DMS 273 (cell line): ENCODE measurements at regions not wholly inside any gene's neighbourhood (a gene's known extent, or its start where the extent isn't known, plus 50 kb on each side); places are given as distances from the start of the nearest gene placed in this dataset.
"Not testable (repeated sequence)": the region's sequence is repeated elsewhere in the genome, so short reads cannot be mapped to it uniquely, and the experiment has no call there.

Experiments
- DNase-seq: peaks from one replicate; lab custom pipeline; 2025; ENCODE audit not compliant: unreplicated experiment; lab: John Stamatoyannopoulos, UW

DNA sequence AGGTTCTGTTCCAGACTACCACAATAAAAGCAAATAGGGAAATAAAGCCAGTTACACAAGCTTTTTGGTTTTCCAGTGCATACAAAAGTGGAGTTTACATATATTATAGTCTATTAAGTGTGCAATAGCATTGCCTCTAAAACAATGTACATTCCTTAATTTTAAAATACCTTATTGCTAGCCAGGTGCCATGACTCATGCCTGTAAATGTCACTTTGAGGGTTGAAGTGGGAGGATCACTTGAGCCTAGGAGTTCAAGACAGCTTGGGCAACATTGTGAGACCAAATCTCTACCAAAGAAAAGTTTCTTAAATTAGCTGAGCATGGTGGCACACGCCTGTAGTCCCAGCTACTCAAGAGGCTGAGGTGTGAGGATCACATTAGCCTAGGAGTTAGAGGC lies 52.9 kb upstream of the IMP4 start:
- no peak for DNase-seq

DNA sequence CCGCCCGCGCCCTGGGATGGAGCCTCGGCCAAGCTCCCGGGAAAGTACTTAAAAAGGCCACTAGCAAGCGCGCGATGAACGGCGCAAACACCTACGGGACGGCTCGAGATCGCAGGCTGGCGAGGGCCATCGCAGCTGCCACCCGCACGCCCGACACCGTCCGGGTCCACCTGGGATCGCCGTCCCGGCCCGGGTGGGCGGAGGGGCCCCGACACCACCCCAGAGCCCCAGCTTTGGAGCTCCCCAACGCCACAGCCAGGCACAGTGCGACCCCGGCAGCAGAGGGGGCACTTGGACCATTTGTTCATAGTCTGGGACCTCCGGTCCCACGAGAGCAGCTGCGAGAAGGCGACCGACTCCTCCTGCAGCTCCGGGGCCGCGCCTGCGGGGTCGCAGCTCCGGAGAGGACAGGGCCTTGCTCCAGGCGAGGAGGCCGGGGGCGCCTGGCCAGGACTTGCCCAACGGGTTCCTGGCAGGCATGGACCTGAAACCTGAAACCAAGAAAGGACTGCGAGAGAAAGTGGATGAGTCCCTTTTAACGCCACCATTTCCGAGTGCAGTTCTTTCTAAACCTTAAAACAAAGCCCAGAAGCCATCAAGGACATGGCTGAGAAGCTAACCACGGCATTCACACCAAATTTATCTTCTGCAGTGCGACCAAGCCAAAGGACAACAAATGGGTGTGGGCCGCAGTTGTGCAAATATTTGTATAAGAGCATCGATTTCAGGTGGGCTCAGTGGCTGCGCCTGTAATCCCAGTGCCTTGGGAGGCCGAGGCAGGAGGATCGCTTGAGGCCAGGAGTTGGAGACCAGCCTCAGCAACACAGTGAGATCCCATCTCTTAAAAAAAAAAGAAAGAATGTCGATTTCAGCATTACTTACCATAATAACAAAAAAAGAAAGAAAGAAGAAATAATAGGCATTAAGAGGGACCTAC lies 54.0 kb upstream of the IMP4 start:
- no peak for DNase-seq

DNA sequence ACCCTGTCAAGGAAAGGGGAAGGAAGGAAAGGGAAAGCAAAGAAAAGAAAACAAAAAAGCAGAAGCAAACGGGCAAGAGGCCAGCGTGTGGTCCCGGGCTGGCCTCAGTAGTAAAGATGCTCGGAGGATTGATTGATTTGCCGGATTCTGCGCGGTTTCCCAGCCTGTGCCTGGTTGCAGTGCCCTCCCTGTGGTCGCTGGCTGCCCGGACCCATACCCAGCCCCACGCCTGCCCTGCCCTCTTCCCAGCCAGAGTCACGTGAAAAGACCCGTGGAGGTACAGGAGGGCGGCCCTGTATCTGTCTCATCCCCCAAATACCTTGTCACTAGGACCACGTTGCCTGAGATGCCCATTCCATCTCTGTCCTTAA lies 55.1 kb upstream of the IMP4 start:
- no peak for DNase-seq

DNA sequence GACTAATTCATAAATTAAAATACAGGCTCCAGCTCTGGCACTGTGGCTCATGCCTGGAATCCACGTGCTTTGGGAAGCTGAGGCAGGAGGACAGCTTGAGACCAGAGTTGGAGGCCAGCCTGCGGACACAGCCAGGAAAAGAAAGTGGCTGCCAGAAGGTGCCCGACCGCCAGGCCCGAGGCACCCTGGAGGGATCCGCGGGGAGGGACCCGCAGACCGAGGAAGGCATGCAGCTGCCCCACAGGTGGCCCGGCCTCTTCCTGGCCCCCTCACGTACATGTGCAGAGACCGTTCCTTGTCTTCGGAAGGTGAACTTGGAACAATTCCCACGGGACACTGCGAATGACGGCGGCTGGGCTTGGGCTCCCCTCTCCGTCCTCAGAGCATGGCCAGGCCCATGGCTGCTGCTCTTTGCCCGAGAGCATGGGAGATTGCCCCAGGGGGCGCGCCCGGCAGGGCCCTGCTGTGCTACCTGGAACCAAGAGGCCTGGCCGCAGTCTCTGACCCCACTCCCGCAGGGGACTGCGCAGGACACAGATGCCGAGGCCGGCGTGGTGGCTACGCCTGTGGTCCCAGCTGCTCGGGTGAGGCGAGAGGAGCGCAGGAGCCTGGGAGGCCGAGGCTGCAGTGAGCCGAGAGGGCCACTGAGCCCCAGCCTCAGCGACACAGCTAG lies 55.6 kb upstream of the IMP4 start:
- no peak for DNase-seq

DNA sequence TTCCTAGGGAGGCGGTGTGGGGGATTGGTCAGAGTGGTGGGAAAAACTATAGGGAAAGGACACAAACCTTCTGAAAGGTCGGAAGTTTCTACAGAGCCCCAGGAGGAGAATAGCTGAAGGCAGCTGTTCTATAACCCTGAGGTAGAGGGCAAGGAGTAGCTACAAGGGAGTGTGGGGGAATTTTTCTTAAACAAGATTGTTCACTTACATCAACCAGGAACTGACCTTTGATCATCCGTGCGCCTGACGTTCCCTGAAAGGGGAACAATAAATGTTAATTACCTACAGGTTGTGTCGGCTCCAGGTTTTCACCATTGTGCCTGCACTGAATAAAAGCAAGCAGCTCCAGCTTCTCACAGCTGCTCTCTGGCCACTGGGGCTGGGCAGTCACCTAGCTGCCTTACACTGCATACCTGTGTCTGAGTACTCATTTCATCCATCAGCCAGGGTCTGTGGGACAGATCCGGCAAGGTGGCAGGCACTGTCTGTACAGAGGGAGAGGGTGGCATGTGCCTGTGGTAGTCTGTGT lies 59.3 kb upstream of the IMP4 start:
- not testable (repeated sequence) for DNase-seq

DNA sequence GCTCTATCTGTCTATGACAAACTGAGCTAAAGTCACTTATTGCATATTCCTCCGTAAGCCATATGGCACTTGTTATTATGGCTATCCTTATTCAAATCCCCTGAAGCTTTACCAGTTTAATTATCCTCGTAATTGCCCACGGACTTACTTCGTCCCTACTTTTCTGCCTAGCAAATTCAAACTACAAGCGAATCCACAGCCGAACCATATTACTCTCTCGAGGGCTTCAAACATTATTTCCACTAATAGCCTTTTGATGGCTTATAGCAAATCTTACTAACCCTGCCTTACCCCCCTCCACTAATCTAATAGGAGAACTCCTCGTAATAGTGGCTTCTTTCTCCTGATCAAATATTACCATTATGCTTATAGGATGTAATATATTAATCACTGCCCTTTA lies 63.1 kb upstream of the IMP4 start:
- DNase-seq, result not testable (repeated sequence)

DNA sequence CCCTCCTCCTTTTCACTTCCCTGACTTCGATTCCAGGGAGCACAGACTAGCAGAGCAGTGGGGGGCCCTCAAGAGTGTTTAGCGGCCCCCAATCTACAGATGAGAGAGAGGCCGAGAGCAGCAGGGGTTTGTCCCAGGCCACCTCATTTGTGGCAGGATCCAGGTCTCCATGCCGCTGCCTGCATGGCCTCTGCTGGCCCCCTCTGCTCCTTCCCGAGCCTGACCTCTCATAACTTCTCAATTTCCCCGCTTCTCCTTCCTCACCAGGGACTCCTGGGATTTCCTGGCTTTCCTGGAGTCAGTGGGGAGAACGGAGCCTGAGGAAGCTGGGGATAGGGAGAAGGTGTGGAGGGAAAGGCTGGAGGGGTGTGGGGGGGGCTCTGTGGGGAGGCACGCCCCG lies 70.1 kb upstream of the TUBA3E start:
- DNase-seq, result not testable (repeated sequence)

DNA sequence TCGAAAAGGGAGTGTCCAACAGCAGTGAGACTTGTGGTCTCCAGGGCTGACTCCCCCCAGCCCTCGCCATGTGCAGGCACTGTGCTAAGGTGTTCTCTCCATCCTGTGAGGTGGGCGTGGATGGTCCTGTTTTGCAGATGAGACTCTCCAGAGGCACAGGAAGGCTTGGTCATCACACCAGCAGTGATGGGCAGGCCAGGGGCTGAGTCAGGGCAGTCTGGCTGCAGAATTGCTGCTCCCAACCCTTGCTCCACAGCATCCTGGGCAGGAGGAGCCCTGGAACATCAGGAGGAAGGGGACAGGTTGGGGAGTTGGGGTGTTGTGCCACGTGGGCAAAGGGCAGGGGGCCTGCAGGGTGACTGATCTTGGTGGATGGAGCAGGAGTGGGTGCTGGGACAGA lies 69.3 kb upstream of the TUBA3E start:
- not testable (repeated sequence) for DNase-seq

DNA sequence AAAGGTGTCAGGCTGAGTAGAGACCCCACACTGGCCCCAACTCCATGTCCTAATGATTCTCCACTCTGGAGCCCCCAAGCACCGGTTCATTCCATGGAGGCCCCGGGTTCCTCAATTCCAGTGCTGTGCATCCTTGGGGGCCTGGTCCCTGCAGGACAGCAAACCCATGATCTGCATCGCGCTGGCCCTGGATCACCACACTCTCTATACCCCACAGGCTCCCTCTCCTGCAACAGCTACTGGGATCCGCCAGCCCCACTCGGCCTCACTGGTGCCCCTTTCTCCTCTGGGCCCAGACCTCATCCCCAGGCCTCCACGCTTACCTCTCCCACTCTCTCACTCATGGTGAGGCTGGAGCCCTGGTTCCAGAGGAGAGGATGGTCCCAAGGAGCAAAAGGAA lies 68.6 kb upstream of the TUBA3E start:
- not testable (repeated sequence) for DNase-seq

DNA sequence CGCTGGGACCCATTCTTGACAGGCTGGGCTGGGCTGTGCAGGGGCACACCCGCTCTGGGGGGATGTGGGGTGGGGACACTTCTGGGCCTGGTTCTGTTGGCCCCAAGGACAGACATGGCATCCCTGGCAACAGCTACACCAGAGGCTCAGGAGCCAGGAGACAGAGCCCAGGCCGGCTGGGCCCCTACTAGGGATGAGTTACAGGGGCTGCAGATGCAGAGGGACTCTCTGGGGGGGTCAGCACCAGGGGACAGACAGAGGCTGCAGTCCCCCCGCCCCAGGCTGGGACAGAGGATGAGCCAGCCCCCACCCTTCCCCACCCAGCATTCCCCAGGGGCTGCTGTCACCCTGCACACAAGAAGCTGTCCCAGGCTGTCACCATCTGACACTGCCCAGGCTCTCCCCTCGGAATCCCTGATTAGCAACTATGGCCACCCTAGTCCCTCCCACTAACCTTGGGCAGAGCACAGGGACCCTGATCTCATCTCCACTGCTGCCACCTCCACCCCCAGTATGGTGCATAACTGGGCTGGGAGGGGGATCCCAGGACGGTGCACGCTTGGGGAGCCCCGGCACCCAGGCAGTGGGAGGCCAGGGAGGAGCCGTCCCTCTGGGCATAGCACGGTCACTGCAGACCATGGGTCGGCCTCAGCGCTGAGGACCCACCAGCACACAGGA lies 67.5 kb upstream of the TUBA3E start:
- not testable (repeated sequence) for DNase-seq

DNA sequence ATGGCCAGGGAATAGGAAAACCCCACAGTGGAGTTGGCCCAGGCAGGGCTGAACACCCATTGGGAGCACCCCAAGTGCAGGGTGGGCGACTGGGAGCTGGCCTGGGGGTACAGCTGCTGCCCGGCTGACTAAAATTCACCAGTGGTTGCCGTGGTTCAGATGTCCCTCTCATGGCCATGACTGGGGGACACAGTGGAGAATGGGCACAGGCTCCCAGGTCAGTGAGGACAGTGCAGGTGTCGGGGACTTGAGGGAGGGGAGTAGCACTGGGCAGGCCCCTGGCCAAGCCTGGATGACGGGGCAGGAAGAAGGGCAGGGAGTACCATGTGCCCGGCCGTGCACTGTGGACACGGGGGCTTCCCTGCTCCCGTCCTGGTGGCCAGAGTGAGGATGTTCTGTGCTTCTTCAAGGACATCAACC lies 66.7 kb upstream of the TUBA3E start:
- DNase-seq, result not testable (repeated sequence)

DNA sequence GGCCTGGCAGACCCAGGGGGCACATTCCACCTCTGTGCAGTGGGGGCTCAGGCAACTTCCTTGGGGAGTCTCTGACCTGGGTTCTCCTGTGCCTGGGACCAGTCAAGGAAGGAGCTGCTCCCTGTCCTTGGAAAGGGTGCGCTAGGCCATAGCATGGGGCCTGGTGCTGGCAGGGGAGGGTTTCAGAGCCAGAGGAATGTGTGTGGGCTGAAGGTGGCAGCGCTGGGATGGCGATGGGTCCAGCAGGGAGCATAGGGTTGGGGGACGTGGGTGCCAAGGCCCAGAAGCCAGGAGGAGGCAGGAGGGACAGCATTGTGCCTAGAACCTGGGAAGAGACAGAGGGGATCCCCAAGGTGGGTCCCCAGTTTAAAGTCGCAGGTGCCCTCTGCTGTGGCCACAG lies 66.3 kb upstream of the TUBA3E start:
- DNase-seq, result no peak

DNA sequence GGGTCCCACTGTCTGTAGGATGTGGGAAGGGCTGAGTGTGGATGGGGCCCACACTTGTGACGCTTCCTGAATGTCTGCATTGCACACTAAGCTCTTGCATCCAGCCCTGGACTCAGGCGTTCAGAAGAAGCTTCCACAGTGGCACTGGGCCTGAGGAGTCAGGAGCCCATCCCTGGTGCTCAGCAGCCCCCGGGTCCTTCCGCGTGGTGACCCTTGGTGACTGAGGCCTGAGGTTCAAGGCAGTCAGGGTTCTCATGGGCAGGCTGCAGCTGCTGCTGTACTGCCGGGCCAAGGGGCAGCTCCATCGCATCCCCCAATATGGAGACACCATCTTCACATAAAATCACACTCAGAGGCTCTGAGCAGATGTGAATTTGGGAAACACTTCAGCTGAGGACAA lies 65.8 kb upstream of the TUBA3E start:
- DNase-seq, result no peak

DNA sequence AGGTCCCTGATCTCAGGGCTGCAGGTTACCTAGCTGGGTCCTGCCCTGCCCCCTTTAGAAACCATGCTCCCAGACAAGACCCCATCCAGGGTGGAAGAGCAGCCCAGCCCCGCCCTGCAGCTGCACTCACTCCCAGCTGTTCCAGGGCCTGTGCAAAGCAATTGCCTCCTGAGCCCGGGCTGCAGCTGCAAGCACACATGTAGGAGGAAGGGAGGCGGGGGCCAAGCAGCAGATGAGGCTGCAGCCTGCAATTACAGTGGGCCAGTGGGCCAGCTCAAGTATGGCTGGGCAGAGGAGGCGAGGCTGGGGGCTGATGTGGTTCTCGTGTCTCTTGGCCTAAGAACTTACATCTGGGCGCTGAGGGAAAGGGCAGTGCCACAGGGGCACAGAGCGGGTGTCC lies 65.4 kb upstream of the TUBA3E start:
- no peak for DNase-seq

DNA sequence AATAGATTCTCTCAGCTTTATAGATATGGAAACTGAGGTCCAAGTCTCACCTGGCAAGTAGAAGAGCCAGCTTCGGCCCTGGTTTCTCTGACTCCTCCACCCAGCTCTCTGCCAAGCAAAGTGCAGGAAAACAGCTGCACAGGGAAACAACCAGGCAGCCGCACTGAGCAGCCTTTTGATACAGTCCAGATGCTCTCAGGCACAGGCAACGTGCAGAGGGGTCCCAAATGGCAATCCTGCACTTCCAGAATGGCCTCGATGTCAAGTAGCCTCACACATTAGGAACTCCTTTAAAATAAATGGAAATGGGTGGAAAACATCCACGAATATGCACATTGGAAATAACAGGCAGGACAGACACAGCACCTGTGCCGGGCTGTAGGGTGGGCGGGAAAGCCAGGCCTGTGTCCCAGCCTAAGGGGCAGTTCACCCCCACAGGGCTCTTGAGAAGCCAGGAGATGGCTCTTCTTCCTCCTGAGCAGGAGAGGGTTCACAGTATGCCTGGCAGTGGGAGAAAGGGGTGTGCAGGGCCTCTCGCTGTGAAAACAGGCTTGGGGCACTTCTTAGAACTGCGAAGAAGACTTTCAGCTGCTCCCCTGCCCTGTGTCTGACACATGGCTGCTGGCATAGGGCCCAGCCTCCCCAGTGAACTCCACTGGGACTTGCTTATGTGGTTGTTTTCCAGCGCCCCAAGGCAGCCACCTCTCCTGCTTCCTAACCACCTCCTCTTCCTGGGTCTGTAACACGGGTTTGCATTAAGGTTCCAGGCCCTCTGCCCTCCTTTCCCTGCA lies 63.9 kb upstream of the TUBA3E start:
- peak; percentile 53 for DNase-seq

DNA sequence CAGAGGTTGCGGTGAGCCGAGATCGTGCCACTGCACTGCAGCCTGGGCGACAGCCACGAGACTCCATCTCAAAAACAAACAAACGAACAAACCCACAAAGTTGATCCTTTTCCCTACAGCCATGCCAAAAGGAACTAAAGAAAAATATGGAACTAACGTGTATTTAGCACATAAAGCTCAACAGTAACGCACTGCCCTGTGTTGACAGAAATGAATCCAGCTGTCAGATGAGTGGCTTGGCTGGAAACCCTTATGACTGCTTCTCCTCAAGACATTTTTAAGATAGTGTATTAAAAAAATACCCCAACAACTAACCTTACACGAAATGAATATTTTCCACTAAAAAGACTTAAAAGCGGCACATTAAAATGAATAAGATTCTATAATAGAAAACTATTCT lies 62.9 kb upstream of the TUBA3E start:
- DNase-seq, result no peak

DNA sequence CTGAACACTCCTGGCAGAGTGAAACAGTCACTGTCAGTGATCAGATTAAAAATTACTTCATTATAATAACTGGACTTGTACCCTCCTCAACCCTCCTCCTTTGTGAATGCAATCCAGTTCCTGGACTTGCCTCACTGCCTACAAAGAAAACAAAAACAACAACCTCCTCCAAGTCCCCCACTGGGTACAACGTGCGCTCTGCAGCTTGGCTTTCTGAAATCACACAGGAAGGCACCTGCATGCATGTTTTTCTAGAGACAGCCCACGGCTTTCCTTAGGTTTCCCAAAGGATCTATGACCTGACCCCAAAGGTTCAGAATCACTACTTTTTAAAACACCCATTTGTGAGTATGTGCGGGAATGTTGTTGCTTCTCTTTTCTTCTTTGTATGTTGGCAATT lies 61.4 kb upstream of the TUBA3E start:
- DNase-seq, result no peak

DNA sequence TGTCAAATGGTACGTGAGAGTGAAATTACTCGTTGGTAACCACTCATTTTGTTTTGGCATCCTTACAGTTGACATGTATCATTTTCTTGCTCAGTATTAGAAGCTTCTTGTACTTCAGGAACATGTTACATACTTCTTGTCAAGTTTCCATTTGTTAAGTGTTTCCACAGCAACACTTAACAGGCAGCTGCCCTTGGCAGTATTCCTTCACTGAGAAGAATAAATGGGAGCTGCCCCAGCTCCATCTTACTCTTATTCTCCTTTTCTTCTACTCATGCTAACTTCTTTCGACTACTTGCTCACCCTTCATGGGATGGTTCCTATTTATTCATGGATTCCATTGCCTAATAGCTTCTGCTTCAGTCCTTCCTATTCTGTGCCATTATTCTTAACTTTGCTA lies 60.1 kb upstream of the TUBA3E start:
- no peak for DNase-seq

DNA sequence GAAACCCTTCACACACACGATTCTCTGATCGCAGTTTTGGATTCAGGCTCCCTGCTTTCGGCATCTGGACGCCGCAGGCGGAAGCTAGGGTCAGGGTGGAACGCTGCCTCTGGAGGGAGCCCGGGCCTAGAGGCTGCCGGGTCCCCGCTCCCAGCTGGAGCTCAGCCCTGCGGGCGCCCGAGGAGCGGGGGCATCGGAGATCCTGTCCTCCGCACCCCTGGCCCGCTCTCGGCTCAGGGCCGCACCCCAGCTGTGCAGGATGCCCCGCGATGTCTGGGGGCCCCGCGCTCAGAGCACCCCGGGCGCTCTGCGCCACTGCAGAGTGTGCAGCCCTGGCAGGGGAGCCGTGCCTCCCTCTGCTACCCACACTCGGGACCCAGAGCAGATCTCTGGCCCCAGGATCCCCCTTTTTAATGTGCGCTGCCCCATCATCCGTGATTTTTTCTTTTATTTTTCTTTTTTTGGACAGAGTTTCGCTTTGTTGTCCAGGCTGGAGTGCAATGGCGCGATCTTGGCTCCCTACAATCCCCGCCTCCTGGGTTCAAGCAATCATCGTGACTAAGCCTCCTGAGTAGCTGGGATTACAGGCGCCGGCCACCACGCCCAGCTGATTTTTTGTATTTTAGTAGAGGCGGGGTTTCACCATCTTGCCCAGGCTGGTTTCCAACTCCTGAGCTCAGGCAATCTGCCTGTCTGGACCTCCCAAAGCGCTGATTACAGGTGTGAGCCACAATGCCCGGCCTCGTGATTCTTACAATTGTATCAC lies 54.8 kb upstream of the TUBA3E start:
- peak; percentile 70 for DNase-seq
